PC-9 (cell line): ENCODE measurements at regions not wholly inside any gene's neighbourhood (a gene's known extent, or its start where the extent isn't known, plus 50 kb on each side); places are given as distances from the start of the nearest gene placed in this dataset.

ENCODE experiments used
- BruUV-seq: library from RNA; stranded (reverse); fragments of 400-500 nt; replicated peaks from 2 replicates; lab custom pipeline; 2021; lab: Mats Ljungman, UMichigan
- CTCF ChIA-PET: fragments of 300-600 bp; sonication (Branson Sonifier 250); formaldehyde crosslinking; loops from one replicate; lab custom pipeline; 2022; ENCODE audit warnings: antibody characterized with exemption; lab: Charles Lee
- POLR2A ChIA-PET: fragments of 300-600 bp; sonication (Branson Sonifier 250); formaldehyde crosslinking; loops from one replicate; lab custom pipeline; 2022; ENCODE audit warnings: antibody characterized with exemption; ENCODE audit not compliant: unreplicated experiment; lab: Charles Lee
- DNase-seq, 2 experiments: peaks; one replicate each; pipeline versions ENCODE4 v3.0.0 to v3.0.0-alpha.2; 2015 to 2022; ENCODE audit warnings: mixed read lengths in 1 of 2
- H2AFZ ChIP-seq: fragments of 200-600 bp; sonication (generic); 2 replicates; pipeline ENCODE4 v1.8.1; 2017; ENCODE audit warnings: antibody characterized with exemption
- H3F3A ChIP-seq: fragments of 200-600 bp; sonication (generic); 2 replicates; pipeline ENCODE4 v1.8.1; 2017; ENCODE audit warnings: antibody characterized with exemption, mild to moderate bottlenecking, low read depth; ENCODE audit not compliant: insufficient read depth
- H3K27ac ChIP-seq: fragments of 200-600 bp; sonication (generic); 2 replicates; pipeline ENCODE4 v1.6.1; 2016; ENCODE audit warnings: mixed run types
- H3K27me3 ChIP-seq: fragments of 200-600 bp; sonication (generic); 2 replicates; pipeline ENCODE4 v1.6.1; 2016; ENCODE audit warnings: low read depth, mixed run types; ENCODE audit not compliant: insufficient read depth
- H3K36me3 ChIP-seq: fragments of 200-600 bp; sonication (generic); 2 replicates; pipeline ENCODE4 v1.6.1; 2016; ENCODE audit warnings: low read depth, mixed run types
- H3K4me1 ChIP-seq: fragments of 200-600 bp; sonication (generic); replicated peaks from 2 replicates; pipeline ENCODE4 v1.6.1; 2016; ENCODE audit warnings: mixed run types; ENCODE audit not compliant: insufficient read depth
- H3K4me2 ChIP-seq: fragments of 200-600 bp; sonication (generic); 2 replicates; pipeline ENCODE4 v1.6.1; 2017; ENCODE audit warnings: mixed run types
- H3K4me3 ChIP-seq: fragments of 200-600 bp; sonication (generic); 2 replicates; pipeline ENCODE4 v1.6.1; 2016; ENCODE audit warnings: mixed run types
- H3K79me2 ChIP-seq: fragments of 200-600 bp; sonication (generic); 2 replicates; pipeline ENCODE4 v1.6.1; 2017; ENCODE audit warnings: low read depth, mixed run types
- H3K9me2 ChIP-seq: fragments of 200-600 bp; sonication (generic); 2 replicates; pipeline ENCODE4 v1.8.1; 2017; ENCODE audit warnings: mild to moderate bottlenecking; ENCODE audit not compliant: insufficient read depth
- H3K9me3 ChIP-seq: fragments of 200-600 bp; sonication (generic); 2 replicates; pipeline ENCODE4 v1.8.1; 2016; ENCODE audit warnings: low read depth; ENCODE audit not compliant: insufficient read depth
- H4K20me1 ChIP-seq: fragments of 200-600 bp; sonication (generic); 2 replicates; pipeline ENCODE4 v1.8.1; 2017; ENCODE audit not compliant: insufficient read depth
- CTCF ChIP-seq: fragments of 200-600 bp; sonication (generic); conservative IDR thresholded peaks from 2 replicates; pipeline ENCODE4 v1.6.1; 2017; ENCODE audit warnings: mixed run types, antibody characterized with exemption, mild to moderate bottlenecking, moderate library complexity
- EZH2 ChIP-seq: fragments of 200-600 bp; sonication (generic); IDR thresholded peaks from 2 replicates; pipeline ENCODE4 v1.8.0; 2017; ENCODE audit warnings: antibody characterized with exemption, low read depth
- intact Hi-C: fragments of 100-400 bp; cut with micrococcal nuclease; formaldehyde crosslinking; loops from one replicate; pipeline ENCODE4 v1.10.0; 2022; ENCODE audit not compliant: unreplicated experiment

GRCh38 chr2:21220930-21221329, 97.2 kb downstream of the TDRD15 start:
- Histone ChIP-seq H4K20me1 (peaks cover 4% of the 10 kb centered on the region; the same call in 1 of the 2 replicates), H3K79me2 (no peaks in the 10 kb centered on the region), H3K27ac (no peak overlapping the region), H3K9me3 (no peaks in the 10 kb centered on the region), H2AFZ (no peak overlapping the region), H3K4me2 (no peak overlapping the region), H3K36me3 (no peaks in the 10 kb centered on the region), H3K4me1 (no peaks in the 10 kb centered on the region), H3K27me3 (no peaks in the 10 kb centered on the region), H3F3A (no peaks in the 10 kb centered on the region), H3K9me2 (no peaks in the 10 kb centered on the region), H3K4me3 (no peak overlapping the region)
- intact Hi-C loops: no loop called here
- POLR2A ChIA-PET: no interaction called here
- CTCF ChIA-PET: no interaction called here
- BruUV-seq: no TSS peak
- TF ChIP-seq EZH2 (no peak), CTCF (no peak)
- DNase-seq: peak in 1 of 2 experiments; percentile 39

- no peaks in the 10 kb centered on the region for H3K4me1 ChIP-seq
- H2AFZ ChIP-seq: no peak overlapping the region
- no peaks in the 10 kb centered on the region for H3K79me2 ChIP-seq
- no peak overlapping the region for H3K4me3 ChIP-seq
- no peaks in the 10 kb centered on the region for H3K9me2 ChIP-seq
- no peak overlapping the region for H3K27ac ChIP-seq
- peaks cover 4% of the 10 kb centered on the region; the same call in 1 of the 2 replicates for H4K20me1 ChIP-seq
- no peaks in the 10 kb centered on the region for H3K9me3 ChIP-seq
- H3K27me3 ChIP-seq: no peaks in the 10 kb centered on the region
- no peak overlapping the region for H3K4me2 ChIP-seq
- POLR2A ChIA-PET: no interaction called here
- H3K36me3 ChIP-seq: no peaks in the 10 kb centered on the region
- no peaks in the 10 kb centered on the region for H3F3A ChIP-seq
- no peak for TF ChIP-seq EZH2
- TF ChIP-seq CTCF: no peak
- BruUV-seq: no TSS peak
- DNase-seq: no peak
- CTCF ChIA-PET: no interaction called here
- intact Hi-C loops: no loop called here
Measured at GRCh38 chr2:21223618-21224017, 99.8 kb downstream of the TDRD15 start.

GRCh38 chr2:21228041-21228895, 104.5 kb downstream of the TDRD15 start:
- Histone ChIP-seq H3K4me2 (no peak overlapping the region), H3K27me3 (no peaks in the 10 kb centered on the region), H3K9me3 (no peaks in the 10 kb centered on the region), H3F3A (no peaks in the 10 kb centered on the region), H3K79me2 (no peaks in the 10 kb centered on the region), H3K27ac (no peak overlapping the region), H3K4me3 (no peak overlapping the region), H3K9me2 (no peaks in the 10 kb centered on the region), H2AFZ (no peak overlapping the region), H4K20me1 (no peaks in the 10 kb centered on the region), H3K36me3 (no peaks in the 10 kb centered on the region), H3K4me1 (no peaks in the 10 kb centered on the region)
- ChIA-PET CTCF (no interaction called here), POLR2A (no interaction called here)
- intact Hi-C loops: no loop called here
- no TSS peak for BruUV-seq
- no peak for TF ChIP-seq CTCF
- no peak for TF ChIP-seq EZH2
- no peak for DNase-seq
